Skin epidermis (tissue), 12 donors: ENCODE measurements at regions not wholly inside any gene's neighbourhood (a gene's known extent, or its start where the extent isn't known, plus 50 kb on each side); places are given as distances from the start of the nearest gene placed in this dataset.
A peak's percentile ranks its signal among the peaks of the same experiment; 100 is the strongest.
"Not testable (repeated sequence)": the region's sequence is repeated elsewhere in the genome, so short reads cannot be mapped to it uniquely, and the experiment has no call there.

Experiments used
- H3K27ac ChIP-seq, 21 experiments: fragments of 200-600 bp; sonication (generic) in 11 of 21; one replicate each; pipeline ENCODE4 v1.5.0; 2020; ENCODE audit warnings: mild to moderate bottlenecking in 3 of 21, inconsistent platforms in 2 of 21, moderate library complexity in 2 of 21
- H3K4me3 ChIP-seq, 7 experiments: fragments of 200-600 bp; sonication (generic) in 2 of 7; one replicate each; pipeline ENCODE4 v1.5.0; 2020; ENCODE audit warnings: inconsistent platforms in 2 of 7, mild to moderate bottlenecking in 2 of 7, moderate library complexity in 1 of 7

DNA sequence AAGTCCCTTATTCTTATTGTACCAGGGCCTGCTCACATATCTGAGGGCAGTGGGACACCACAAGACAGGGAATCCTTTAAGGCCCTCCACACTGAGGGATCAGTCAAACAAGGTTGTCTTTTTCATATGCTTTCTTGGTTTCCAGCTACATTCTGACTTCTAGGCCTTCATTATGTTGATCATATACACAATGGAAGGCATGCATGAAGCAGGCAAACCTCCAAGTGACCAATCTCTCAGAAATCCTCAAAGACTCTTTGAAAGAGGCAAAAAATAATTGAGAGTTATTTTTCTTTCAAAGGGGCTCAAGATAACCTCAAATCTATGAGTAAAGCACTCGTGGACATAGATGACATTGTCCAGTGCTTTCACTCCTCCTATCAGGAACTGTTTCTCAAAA lies 1195.9 kb upstream of the ACO1 start:
- Histone ChIP-seq H3K4me3 (no peak overlapping the region), H3K27ac (no peak overlapping the region)

DNA sequence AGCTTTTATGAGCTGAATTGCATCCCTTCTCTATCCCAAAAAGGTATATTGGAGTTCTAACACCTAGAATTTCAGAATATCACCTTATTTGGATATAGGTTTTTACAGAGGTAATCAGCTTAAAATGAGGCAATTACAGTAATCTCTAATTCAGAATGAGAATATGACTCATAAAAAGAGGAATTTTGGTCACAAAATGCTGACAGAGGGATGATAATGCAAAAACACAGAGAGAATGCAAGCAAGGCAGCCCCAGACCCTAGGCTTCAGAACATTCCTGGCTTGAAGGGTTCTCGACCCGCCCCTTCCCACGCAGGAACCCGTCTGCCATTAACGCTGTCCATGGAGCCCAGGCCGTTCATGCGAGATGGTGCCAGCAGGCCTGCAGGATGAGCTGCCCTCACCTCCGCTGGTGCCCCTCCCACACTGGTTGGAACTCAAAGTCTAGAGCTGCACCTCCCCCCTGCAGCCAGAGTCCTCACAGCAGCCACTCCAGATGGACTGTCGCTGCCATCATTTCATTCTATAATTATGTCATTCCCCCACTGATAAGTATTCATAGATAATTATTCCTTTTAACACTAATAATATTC lies 1173.4 kb upstream of the ACO1 start:
- Histone ChIP-seq H3K27ac (no peak overlapping the region), H3K4me3 (no peak overlapping the region)

- not testable (repeated sequence) for H3K27ac ChIP-seq, H3K4me3 ChIP-seq
These were observed 1154.5 kb upstream of the ACO1 start for GRCh38 chr9:31229976-31230375.

DNA sequence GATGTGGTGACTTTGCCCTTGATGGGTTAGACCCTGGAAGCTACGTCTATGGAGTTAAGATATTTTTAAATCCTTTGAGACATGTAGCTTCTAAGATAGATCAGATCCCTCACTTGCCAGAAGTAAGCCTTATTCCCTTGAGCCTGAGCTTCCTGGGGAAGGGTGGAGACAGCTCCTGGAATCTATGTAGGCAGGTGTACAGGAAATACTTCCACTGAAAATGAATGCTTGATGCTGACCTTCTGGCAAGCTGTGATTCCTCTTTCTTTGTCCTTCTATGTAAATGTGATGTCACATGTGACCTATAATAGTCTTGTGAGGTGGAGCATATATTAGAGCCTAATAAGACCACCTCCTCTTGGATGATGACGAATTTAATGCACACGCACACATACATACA lies 1152.0 kb upstream of the ACO1 start:
- H3K4me3 ChIP-seq, result no peak overlapping the region
- no peak overlapping the region for H3K27ac ChIP-seq

- no peak overlapping the region for H3K4me3 ChIP-seq
- H3K27ac ChIP-seq, result no peak overlapping the region
These were observed 1148.1 kb upstream of the ACO1 start for GRCh38 chr9:31236344-31236743.

GRCh38 chr9:31243386-31243785 lies 1141.1 kb upstream of the ACO1 start:
- H3K4me3 ChIP-seq, result no peak overlapping the region
- H3K27ac ChIP-seq, result no peak overlapping the region

- H3K27ac ChIP-seq, result no peak overlapping the region
- H3K4me3 ChIP-seq, result no peak overlapping the region
These were observed 1136.3 kb upstream of the ACO1 start for GRCh38 chr9:31248156-31248555.

DNA sequence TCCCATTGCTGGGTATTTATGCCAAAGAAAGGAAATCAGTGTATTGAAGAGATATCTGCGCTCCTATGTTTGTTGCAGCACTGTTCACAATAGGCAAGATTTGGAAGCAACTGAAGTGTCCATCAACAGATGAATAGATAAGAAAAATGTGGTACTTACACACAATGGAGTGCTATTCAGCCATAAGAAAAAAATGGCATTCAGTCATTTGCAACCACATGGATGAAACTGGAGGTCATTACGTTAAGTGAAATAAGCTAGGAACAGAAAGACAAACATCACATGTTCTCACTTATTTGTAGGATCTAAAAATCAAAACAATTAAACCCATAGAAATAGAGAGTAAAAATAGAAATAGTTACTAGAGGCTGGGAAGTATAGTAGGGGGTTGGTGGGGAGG lies 1133.1 kb upstream of the ACO1 start:
- no peak overlapping the region for H3K27ac ChIP-seq
- no peak overlapping the region for H3K4me3 ChIP-seq

DNA sequence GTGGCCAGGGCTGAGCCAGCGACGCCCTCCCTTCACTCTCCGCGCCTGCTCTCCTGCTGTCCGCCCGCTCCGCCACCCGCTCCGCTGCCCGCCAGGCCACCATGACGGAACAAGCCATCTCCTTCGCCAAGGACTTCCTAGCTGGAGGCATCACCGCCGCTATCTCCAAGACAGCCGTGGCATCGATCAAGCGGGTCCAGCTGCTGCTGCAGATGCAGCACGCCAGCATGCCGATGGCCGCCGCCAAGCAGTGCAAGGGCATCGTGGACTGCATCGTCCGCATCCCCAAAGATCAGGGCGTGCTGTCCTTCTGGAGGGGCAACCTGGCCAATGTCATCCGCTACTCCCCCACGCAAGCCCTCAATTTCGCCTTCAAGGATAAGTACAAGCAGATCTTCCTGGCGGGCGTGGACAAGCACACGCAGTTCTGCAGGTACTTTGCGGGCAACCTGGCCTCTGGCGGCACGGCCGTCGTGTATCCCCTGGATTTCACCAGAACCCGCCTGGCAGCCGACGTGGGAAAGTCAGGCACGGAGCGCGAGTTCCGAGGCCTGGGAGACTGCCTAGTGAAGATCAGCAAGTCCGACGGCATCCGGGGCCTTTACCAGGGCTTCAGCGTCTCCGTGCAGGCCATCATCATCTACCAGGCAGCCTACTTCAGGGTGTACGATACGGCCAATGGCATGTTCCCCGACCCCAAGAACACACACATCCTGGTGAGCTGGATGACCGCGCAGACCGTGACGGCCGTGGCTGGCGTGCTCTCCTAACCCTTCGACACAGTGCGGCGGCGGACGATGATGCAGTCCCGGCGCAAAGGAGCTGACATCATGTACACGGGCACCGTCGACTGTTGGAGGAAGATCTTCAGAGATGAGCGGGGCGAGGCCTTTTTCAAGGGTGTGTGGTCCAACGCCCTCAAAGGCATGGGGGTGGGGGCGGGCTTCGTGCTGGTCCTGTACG lies 1130.4 kb upstream of the ACO1 start:
- no peak overlapping the region for H3K4me3 ChIP-seq
- H3K27ac ChIP-seq, result no peak overlapping the region

- Histone ChIP-seq H3K27ac (no peak overlapping the region), H3K4me3 (no peak overlapping the region)
These were observed 1129.2 kb upstream of the ACO1 start for GRCh38 chr9:31255211-31255610.

GRCh38 chr9:31259824-31260223 lies 1124.6 kb upstream of the ACO1 start:
- Histone ChIP-seq H3K27ac (no peak overlapping the region), H3K4me3 (no peak overlapping the region)

GRCh38 chr9:31272456-31273295 lies 1111.8 kb upstream of the ACO1 start:
- no peak overlapping the region for H3K27ac ChIP-seq
- H3K4me3 ChIP-seq, result no peak overlapping the region

GRCh38 chr9:31275419-31275818 lies 1109.0 kb upstream of the ACO1 start:
- Histone ChIP-seq H3K27ac (no peak overlapping the region), H3K4me3 (no peak overlapping the region)

DNA sequence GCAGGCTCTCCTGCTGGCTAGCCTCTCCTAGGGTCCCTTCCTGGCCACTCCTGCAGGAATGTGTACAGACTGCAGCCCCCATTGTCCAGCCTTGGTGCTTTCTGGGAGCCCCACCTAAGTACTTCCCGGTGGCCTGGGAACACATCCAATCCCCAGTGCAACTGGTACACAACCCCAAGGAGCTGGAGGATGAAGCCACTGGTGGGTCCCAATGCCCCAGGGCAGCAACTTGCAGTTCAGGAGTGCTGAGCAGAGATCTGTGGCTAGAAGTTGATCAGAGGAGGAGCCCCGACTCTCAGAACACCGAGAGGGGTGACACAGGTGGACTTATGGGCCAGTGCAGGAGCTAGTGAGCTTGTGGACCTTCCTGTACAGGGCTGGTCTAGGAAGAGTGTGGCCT lies 1093.7 kb upstream of the ACO1 start:
- H3K27ac ChIP-seq, result no peak overlapping the region
- H3K4me3 ChIP-seq, result no peak overlapping the region

DNA sequence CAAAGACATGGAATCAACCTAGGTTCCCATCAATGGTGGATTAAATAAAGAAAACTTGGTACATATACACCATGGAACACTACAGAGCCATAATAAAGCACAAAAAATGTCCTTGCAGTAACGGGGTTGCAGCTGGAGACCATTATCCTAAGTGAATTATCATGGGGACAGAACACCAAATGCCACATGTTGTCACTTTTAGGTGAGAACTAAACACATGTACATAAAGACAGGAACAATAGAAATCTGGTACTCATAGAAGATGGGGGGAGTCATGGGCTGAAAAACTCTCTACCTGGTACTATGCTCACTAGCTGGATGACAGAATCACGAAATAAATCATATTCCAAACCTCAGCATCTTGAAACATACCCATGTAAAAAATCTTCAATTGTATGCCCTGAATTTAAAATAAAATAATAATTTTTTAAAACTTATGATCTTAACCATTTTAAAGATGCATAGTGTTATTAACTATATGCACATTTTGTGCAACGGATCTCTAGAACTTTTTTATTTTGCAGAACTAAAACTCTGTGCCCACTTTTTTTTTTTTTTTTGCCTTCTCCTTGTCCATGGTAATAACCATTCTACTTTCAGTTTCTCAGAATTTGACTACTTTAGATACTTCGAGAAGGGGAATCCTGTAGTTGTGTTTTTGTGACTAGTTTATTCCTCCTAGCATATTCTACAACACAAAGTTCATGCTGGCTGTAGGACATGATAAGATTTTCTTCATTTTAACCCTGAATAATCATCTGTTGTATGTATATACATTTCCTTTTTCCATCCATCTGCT lies 1081.6 kb upstream of the ACO1 start:
- no peak overlapping the region for H3K4me3 ChIP-seq
- no peak overlapping the region for H3K27ac ChIP-seq

DNA sequence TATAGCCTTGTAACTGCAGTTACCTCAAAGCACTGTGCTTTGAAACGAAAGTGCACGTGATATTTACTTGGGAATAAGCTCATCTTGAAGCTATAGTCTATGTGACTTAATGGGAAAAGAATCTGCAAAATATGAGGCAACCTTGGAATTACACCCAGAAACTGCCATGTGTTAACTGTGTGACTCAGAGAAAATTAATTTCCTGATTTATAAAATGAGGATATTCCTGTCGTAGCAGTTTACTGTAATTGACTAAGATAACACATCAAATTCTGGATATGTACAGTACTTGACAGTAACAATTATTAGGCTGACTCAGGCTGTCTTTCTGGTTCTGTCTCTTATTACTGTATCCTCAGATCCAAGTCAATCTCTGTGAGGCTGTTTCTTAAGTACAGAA lies 1079.9 kb upstream of the ACO1 start:
- H3K27ac ChIP-seq, result peak overlapping the region in 2 of 21 experiments; percentile 23 to 34

DNA sequence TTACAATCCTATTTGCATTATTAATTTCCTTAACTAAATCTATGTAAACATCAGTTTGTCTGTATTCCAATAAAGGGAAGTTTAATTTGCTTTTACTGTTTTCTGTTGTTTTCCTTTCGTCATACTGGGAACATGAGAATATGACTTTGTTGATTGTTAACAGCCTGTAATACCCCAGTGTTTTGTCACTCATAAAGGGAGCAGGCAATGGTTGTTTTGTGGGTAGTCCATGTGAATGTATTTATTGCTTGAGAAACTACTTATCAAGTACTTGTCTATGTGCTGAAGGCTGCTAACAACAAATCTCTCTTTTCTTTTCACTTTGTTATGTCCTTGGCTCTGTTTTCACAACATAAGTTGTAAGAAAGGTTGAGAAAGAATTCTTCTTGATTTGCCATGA lies 1070.2 kb upstream of the ACO1 start:
- Histone ChIP-seq H3K4me3 (no peak overlapping the region), H3K27ac (no peak overlapping the region)

More for the DNA sequence above, 1079.9 kb upstream of the ACO1 start:
- no peak overlapping the region for H3K4me3 ChIP-seq

GRCh38 chr9:31320494-31320893 lies 1063.9 kb upstream of the ACO1 start:
- H3K4me3 ChIP-seq, result no peak overlapping the region
- no peak overlapping the region for H3K27ac ChIP-seq

- no peak overlapping the region for H3K27ac ChIP-seq
These were observed 1063.2 kb upstream of the ACO1 start for GRCh38 chr9:31321256-31321655.

GRCh38 chr9:31321686-31322085 lies 1062.8 kb upstream of the ACO1 start:
- no peak overlapping the region for H3K27ac ChIP-seq
- no peak overlapping the region for H3K4me3 ChIP-seq

More at GRCh38 chr9:31321256-31321655, 1063.2 kb upstream of the ACO1 start:
- no peak overlapping the region for H3K4me3 ChIP-seq
